ENCODE measurements at regions not wholly inside any gene's neighbourhood (a gene's known extent, or its start where the extent isn't known, plus 50 kb on each side); places are given as distances from the start of the nearest gene placed in this dataset.

GRCh38 chr1:30487042-30487441 lies 236.3 kb downstream of the MATN1 start:
- no peak for DNase-seq (ENCODE audit: low read depth)

- DNase-seq (ENCODE audit: low read depth) = no peak
Observed at GRCh38 chr1:30485072-30485471, 238.3 kb downstream of the MATN1 start.

- DNase-seq (ENCODE audit: low read depth) = no peak
Observed at GRCh38 chr1:30484668-30485067, 238.7 kb downstream of the MATN1 start.

GRCh38 chr1:30479575-30479974 lies 243.8 kb downstream of the MATN1 start:
- DNase-seq (ENCODE audit: low read depth) = no peak

GRCh38 chr1:30478799-30479563 lies 244.4 kb downstream of the MATN1 start:
- no peak for DNase-seq (ENCODE audit: low read depth)

GRCh38 chr1:30478283-30478682 lies 245.1 kb downstream of the MATN1 start:
- no peak for DNase-seq (ENCODE audit: low read depth)

GRCh38 chr1:30477588-30477987 lies 245.8 kb downstream of the MATN1 start:
- no peak for DNase-seq (ENCODE audit: low read depth)

GRCh38 chr1:30476911-30477459 lies 246.4 kb downstream of the MATN1 start:
- no peak for DNase-seq (ENCODE audit: low read depth)

GRCh38 chr1:30476476-30476875 lies 246.9 kb downstream of the MATN1 start:
- no peak for DNase-seq (ENCODE audit: low read depth)

GRCh38 chr1:30475966-30476365 lies 247.4 kb downstream of the MATN1 start:
- no peak for DNase-seq (ENCODE audit: low read depth)

GRCh38 chr1:30475201-30475600 lies 248.2 kb downstream of the MATN1 start:
- no peak for DNase-seq (ENCODE audit: low read depth)

GRCh38 chr1:30474818-30475200 lies 248.6 kb downstream of the MATN1 start:
- no peak for DNase-seq (ENCODE audit: low read depth)

GRCh38 chr1:30473922-30474817 lies 249.2 kb downstream of the MATN1 start:
- DNase-seq (ENCODE audit: low read depth) = no peak

GRCh38 chr1:30472526-30472925 lies 250.9 kb downstream of the MATN1 start:
- no peak for DNase-seq (ENCODE audit: low read depth)

- no peak for DNase-seq (ENCODE audit: low read depth)
Observed at GRCh38 chr1:30472009-30472408, 251.4 kb downstream of the MATN1 start.

GRCh38 chr1:30471307-30471706 lies 252.1 kb downstream of the MATN1 start:
- DNase-seq (ENCODE audit: low read depth) = no peak

GRCh38 chr1:30469426-30469825 lies 254.0 kb downstream of the MATN1 start:
- no peak for DNase-seq (ENCODE audit: low read depth)

GRCh38 chr1:30467101-30467500 lies 256.3 kb downstream of the MATN1 start:
- DNase-seq (ENCODE audit: low read depth) = no peak

GRCh38 chr1:30466610-30467009 lies 256.8 kb downstream of the MATN1 start:
- no peak for DNase-seq (ENCODE audit: low read depth)

GRCh38 chr1:30466026-30466425 lies 257.4 kb downstream of the MATN1 start:
- no peak for DNase-seq (ENCODE audit: low read depth)

- no peak for DNase-seq (ENCODE audit: low read depth)
Observed at GRCh38 chr1:30465096-30465495, 258.3 kb downstream of the MATN1 start.

- DNase-seq (ENCODE audit: low read depth) = no peak
Observed at GRCh38 chr1:30464187-30464617, 259.2 kb downstream of the MATN1 start.

Data from LHCN-M2 (cell line).